ENCODE measurements at regions not wholly inside any gene's neighbourhood (a gene's known extent, or its start where the extent isn't known, plus 50 kb on each side); places are given as distances from the start of the nearest gene placed in this dataset.
"Not testable (repeated sequence)": the region's sequence is repeated elsewhere in the genome, so short reads cannot be mapped to it uniquely, and the experiment has no call there.

GRCh38 chr6:2361195-2361594, 115.8 kb upstream of the GMDS start:
- no peak for DNase-seq

- DNase-seq: no peak
These were observed 115.3 kb upstream of the GMDS start for GRCh38 chr6:2360716-2361115.

- no peak for DNase-seq
These were observed 114.7 kb upstream of the GMDS start for GRCh38 chr6:2360126-2360525.

- no peak for DNase-seq
These were observed 109.7 kb upstream of the GMDS start for GRCh38 chr6:2355150-2355549.

GRCh38 chr6:2354138-2354491, 108.7 kb upstream of the GMDS start:
- no peak for DNase-seq

- peak; percentile 43 for DNase-seq
These were observed 108.2 kb upstream of the GMDS start for GRCh38 chr6:2353412-2354137.

- DNase-seq: no peak
These were observed 106.5 kb upstream of the GMDS start for GRCh38 chr6:2351807-2352431.

- DNase-seq: no peak
These were observed 105.7 kb upstream of the GMDS start for GRCh38 chr6:2351090-2351489.

- no peak for DNase-seq
These were observed 100.7 kb upstream of the GMDS start for GRCh38 chr6:2346078-2346477.

- DNase-seq: peak; percentile 32
These were observed 99.0 kb upstream of the GMDS start for GRCh38 chr6:2344319-2344905.

GRCh38 chr6:2327591-2327990, 82.2 kb upstream of the GMDS start:
- no peak for DNase-seq

GRCh38 chr6:2324166-2324953, 79.0 kb upstream of the GMDS start:
- no peak for DNase-seq

- not testable (repeated sequence) for DNase-seq
These were observed 72.1 kb upstream of the GMDS start for GRCh38 chr6:2317498-2317897.

- no peak for DNase-seq
These were observed 69.2 kb upstream of the GMDS start for GRCh38 chr6:2314641-2315040.

- no peak for DNase-seq
These were observed 64.6 kb upstream of the GMDS start for GRCh38 chr6:2310042-2310441.

- no peak for DNase-seq
These were observed 63.7 kb upstream of the GMDS start for GRCh38 chr6:2309122-2309521.

GRCh38 chr6:2307799-2308198, 62.4 kb upstream of the GMDS start:
- no peak for DNase-seq

- no peak for DNase-seq
These were observed 60.5 kb upstream of the GMDS start for GRCh38 chr6:2305951-2306350.

- not testable (repeated sequence) for DNase-seq
These were observed 57.1 kb upstream of the GMDS start for GRCh38 chr6:2302482-2302881.

- DNase-seq: no peak
These were observed 51.4 kb upstream of the GMDS start for GRCh38 chr6:2296781-2297180.
